ENCODE measurements at regions not wholly inside any gene's neighbourhood (a gene's known extent, or its start where the extent isn't known, plus 50 kb on each side); places are given as distances from the start of the nearest gene placed in this dataset.

GRCh38 chr9:129469988-129470316 lies 150.9 kb downstream of the C9orf50 start:
- no peak for TF ChIP-seq FOXA1 (IDR thresholded peaks at IDR 0.05)
- no peak for TF ChIP-seq HNF4A (conservative IDR thresholded peaks at IDR 0.05)
- TF ChIP-seq, protein P1, sequence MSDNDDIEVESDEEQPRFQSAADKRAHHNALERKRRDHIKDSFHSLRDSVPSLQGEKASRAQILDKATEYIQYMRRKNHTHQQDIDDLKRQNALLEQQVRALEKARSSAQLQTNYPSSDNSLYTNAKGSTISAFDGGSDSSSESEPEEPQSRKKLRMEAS (IDR thresholded peaks at IDR 0.05): no peak
- Histone ChIP-seq H3K4me1 (ENCODE audit: control insufficient read depth in 4 of 4, insufficient read depth in 4 of 4, low read length in 3 of 4) (no peaks in the 10 kb centered on the region), H3K36me3 (ENCODE audit: control insufficient read depth in 4 of 4, insufficient read depth in 3 of 4, low read depth in 1 of 4, low read length in 3 of 4) (no peaks in the 10 kb centered on the region), H3K9me3 (ENCODE audit: control insufficient read depth in 4 of 4, low read length in 3 of 4) (peaks cover 0 to 3% (median 0%) of the 10 kb centered on the region in 4 donors), H3K4me3 (ENCODE audit: low read depth in 1 of 3, low read length in 3 of 3) (no peak overlapping the region), H3K27me3 (ENCODE audit: control insufficient read depth in 4 of 4, insufficient read depth in 4 of 4, low read length in 3 of 4) (no peaks in the 10 kb centered on the region), H3K27ac (ENCODE audit: low read depth in 1 of 2, low read length in 2 of 2) (no peak overlapping the region), H3K9ac (ENCODE audit: low read depth in 1 of 2, low read length in 2 of 2) (no peak overlapping the region)
- 93% methylated on average over 6 of the region's 6 CpGs for WGBS
- DNase-seq (ENCODE audit: low spot score): no peak

DNA sequence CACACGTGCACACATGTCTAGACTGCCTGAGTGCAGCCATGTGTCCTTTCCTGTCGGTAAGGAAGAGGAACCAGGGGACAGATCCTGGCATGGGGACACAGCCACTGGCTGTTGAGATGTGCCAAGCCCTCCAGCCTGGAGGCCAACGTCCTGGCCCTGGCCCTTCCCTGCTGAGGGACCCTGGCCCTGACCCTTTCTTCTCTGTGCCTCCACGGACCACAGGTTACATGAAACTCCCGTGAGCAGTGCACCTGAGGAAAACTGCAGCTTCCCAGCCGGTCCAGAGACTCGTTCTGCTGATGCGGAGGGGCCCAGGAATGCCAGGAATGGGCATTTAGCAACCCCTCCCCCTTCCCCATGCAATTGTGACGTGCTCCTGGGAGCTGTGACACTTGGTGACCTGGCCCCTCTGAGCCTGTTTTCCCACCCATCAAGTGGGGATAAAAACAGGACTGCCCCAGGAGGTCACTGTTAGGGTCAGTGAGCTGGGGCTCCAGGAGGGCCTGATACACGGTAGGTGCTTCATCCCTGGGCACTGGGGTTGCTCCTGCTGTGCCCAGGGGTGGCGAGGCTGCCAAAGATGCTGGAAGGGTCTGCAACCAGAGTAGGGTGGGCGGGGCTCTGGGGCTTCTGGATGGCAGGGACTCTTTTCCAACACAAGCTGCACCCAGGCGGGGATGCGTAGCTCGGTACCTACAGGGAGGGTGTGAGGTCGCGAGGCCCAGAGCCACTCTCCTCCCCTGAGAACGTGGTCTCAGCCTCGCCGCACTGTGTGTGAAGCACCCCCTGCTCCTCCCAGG lies 151.5 kb downstream of the C9orf50 start:
- 85% methylated on average over 20 of the region's 20 CpGs for WGBS
- Histone ChIP-seq H3K9me3 (ENCODE audit: control insufficient read depth in 4 of 4, low read length in 3 of 4) (no peaks in the 10 kb centered on the region), H3K4me1 (ENCODE audit: control insufficient read depth in 4 of 4, insufficient read depth in 4 of 4, low read length in 3 of 4) (no peaks in the 10 kb centered on the region), H3K4me3 (ENCODE audit: low read depth in 1 of 3, low read length in 3 of 3) (no peak overlapping the region), H3K27me3 (ENCODE audit: control insufficient read depth in 4 of 4, insufficient read depth in 4 of 4, low read length in 3 of 4) (no peaks in the 10 kb centered on the region), H3K36me3 (ENCODE audit: control insufficient read depth in 4 of 4, insufficient read depth in 3 of 4, low read depth in 1 of 4, low read length in 3 of 4) (no peaks in the 10 kb centered on the region), H3K9ac (ENCODE audit: low read depth in 1 of 2, low read length in 2 of 2) (no peak overlapping the region), H3K27ac (ENCODE audit: low read depth in 1 of 2, low read length in 2 of 2) (no peak overlapping the region)
- no peak for DNase-seq (ENCODE audit: low spot score)
- TF ChIP-seq, protein P2, sequence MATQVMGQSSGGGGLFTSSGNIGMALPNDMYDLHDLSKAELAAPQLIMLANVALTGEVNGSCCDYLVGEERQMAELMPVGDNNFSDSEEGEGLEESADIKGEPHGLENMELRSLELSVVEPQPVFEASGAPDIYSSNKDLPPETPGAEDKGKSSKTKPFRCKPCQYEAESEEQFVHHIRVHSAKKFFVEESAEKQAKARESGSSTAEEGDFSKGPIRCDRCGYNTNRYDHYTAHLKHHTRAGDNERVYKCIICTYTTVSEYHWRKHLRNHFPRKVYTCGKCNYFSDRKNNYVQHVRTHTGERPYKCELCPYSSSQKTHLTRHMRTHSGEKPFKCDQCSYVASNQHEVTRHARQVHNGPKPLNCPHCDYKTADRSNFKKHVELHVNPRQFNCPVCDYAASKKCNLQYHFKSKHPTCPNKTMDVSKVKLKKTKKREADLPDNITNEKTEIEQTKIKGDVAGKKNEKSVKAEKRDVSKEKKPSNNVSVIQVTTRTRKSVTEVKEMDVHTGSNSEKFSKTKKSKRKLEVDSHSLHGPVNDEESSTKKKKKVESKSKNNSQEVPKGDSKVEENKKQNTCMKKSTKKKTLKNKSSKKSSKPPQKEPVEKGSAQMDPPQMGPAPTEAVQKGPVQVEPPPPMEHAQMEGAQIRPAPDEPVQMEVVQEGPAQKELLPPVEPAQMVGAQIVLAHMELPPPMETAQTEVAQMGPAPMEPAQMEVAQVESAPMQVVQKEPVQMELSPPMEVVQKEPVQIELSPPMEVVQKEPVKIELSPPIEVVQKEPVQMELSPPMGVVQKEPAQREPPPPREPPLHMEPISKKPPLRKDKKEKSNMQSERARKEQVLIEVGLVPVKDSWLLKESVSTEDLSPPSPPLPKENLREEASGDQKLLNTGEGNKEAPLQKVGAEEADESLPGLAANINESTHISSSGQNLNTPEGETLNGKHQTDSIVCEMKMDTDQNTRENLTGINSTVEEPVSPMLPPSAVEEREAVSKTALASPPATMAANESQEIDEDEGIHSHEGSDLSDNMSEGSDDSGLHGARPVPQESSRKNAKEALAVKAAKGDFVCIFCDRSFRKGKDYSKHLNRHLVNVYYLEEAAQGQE (IDR thresholded peaks at IDR 0.05): no peak
- TF ChIP-seq YY1 (IDR thresholded peaks at IDR 0.05): no peak

DNA sequence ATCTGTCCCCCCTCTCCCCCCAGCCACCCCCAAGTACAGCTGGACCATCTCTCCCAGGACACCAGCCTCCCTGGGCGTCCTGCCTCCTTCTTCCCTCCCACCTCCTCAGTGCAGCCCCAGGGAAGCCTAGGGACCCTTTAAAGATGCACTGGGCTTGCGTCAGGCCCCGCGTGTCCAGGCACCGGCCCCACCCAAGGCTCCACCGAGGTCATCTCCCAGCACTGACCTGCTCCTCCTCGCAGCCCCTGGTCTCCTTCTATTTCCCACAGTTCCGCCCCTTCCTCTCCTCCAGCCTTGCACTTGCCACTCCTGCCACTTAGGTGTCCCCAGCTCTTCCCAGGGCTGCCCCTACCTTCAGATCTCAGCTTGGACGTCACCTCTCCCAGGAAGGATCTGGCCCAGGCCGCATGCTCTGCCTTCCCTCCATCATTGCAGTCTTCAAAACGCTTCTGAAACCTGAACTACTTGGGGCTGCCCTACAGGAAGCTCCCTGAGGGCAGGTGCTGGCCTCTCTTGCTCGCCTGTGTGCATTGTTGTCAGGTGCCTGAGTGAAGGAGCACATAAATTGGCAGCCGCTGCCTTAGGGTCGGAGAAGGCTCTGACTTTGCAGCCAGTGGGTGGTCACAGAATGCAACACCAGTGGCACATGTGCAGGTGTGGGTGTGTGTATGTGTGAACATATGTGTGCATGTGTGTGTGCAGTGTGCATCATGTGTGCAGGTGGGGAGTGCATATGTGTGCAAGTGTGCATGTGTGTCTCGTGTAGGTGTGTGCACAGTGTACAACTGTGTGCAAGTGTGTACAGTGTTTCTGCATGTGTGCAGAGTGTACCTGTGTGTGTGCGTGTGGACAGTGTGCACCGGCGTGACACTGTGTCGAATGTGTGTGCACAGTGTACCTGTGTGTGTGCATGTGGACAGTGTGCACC lies 152.9 kb downstream of the C9orf50 start:
- H3K4me1 ChIP-seq (ENCODE audit: control insufficient read depth in 4 of 4, insufficient read depth in 4 of 4, low read length in 3 of 4): no peaks in the 10 kb centered on the region
- H3K9ac ChIP-seq (ENCODE audit: low read depth in 1 of 2, low read length in 2 of 2): no peak overlapping the region
- no peaks in the 10 kb centered on the region for H3K27me3 ChIP-seq (ENCODE audit: control insufficient read depth in 4 of 4, insufficient read depth in 4 of 4, low read length in 3 of 4)
- no peaks in the 10 kb centered on the region for H3K9me3 ChIP-seq (ENCODE audit: control insufficient read depth in 4 of 4, low read length in 3 of 4)
- DNase-seq (ENCODE audit: low spot score): no peak
- no peak overlapping the region for H3K27ac ChIP-seq (ENCODE audit: low read depth in 1 of 2, low read length in 2 of 2)
- H3K36me3 ChIP-seq (ENCODE audit: control insufficient read depth in 4 of 4, insufficient read depth in 3 of 4, low read depth in 1 of 4, low read length in 3 of 4): no peaks in the 10 kb centered on the region
- WGBS: 87% methylated on average over 19 of the region's 19 CpGs
- no peak overlapping the region for H3K4me3 ChIP-seq (ENCODE audit: low read depth in 1 of 3, low read length in 3 of 3)
- no peak for TF ChIP-seq ATF3 (IDR thresholded peaks at IDR 0.05)
- no peak for TF ChIP-seq JUND (IDR thresholded peaks at IDR 0.05)
- TF ChIP-seq YY1 (IDR thresholded peaks at IDR 0.05): no peak
- TF ChIP-seq RXRA (IDR thresholded peaks at IDR 0.05): no peak
- TF ChIP-seq EGR1 (IDR thresholded peaks at IDR 0.05; ENCODE audit: low read depth in 2 of 2): no peak
- no peak for TF ChIP-seq HNF4G (IDR thresholded peaks at IDR 0.05)
- no peak for TF ChIP-seq FOXA1 (IDR thresholded peaks at IDR 0.05)
- TF ChIP-seq, protein P3, sequence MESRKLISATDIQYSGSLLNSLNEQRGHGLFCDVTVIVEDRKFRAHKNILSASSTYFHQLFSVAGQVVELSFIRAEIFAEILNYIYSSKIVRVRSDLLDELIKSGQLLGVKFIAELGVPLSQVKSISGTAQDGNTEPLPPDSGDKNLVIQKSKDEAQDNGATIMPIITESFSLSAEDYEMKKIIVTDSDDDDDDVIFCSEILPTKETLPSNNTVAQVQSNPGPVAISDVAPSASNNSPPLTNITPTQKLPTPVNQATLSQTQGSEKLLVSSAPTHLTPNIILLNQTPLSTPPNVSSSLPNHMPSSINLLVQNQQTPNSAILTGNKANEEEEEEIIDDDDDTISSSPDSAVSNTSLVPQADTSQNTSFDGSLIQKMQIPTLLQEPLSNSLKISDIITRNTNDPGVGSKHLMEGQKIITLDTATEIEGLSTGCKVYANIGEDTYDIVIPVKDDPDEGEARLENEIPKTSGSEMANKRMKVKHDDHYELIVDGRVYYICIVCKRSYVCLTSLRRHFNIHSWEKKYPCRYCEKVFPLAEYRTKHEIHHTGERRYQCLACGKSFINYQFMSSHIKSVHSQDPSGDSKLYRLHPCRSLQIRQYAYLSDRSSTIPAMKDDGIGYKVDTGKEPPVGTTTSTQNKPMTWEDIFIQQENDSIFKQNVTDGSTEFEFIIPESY (IDR thresholded peaks at IDR 0.05): no peak
- TF ChIP-seq GABPA (IDR thresholded peaks at IDR 0.05 in 1 of 2, conservative IDR thresholded peaks at IDR 0.05 in 1 of 2): no peak
- no peak for TF ChIP-seq FOXA2 (IDR thresholded peaks at IDR 0.05)
- TF ChIP-seq, protein P1 (IDR thresholded peaks at IDR 0.05): no peak
- no peak for TF ChIP-seq HNF4A (conservative IDR thresholded peaks at IDR 0.05)
- TF ChIP-seq CTCF (IDR thresholded peaks at IDR 0.05; ENCODE audit: low read depth, low read length, missing input control): no peak
- no peak for TF ChIP-seq SP1 (IDR thresholded peaks at IDR 0.05)
